DMS53 treated with DMSO at 0.1 percent for 48 hours (cell line): ENCODE measurements at regions not wholly inside any gene's neighbourhood (a gene's known extent, or its start where the extent isn't known, plus 50 kb on each side); places are given as distances from the start of the nearest gene placed in this dataset.

Experiments
- DNase-seq: peaks from one replicate; lab custom pipeline; 2025; ENCODE audit not compliant: unreplicated experiment; lab: John Stamatoyannopoulos, UW

GRCh38 chr10:29141761-29142160, 147.1 kb upstream of the LYZL1 start:
- no peak for DNase-seq

DNA sequence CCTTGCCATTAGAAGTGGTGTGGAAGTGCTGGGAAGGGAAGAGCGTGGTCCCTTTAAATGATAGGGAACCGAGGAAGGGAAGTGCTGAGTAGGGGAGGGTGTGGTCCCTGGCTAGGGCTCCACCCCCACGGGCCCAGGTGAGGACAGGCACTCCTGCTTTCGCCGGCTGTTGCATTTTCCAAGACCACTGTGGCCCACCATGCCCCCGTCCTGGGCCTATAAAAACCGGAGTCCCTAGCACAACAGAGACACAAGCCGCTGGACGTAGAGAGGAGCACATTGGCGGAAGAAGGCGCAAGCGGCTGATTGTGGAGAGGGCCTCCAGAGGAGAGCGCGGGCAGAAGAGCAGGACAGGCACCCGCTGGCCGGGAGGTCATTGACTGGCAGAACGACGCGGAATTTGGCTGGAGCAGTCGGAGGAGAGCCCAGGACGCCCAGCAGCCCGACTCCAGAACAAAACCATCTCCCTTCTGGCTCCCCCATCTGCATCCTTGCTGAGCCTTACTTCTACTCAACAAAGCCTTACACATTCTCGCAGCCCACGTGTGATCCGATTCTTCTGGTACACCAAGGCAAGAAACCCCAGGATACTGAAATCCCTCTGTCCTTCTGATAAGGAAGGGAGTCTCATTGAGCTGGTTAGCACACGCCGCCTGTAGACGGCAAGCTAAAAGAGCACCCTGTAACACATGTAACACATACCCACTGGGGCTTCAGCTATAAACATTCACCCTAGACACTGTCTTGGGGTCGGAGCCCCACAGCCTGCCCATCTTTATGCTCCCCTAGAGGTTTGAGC, 146.2 kb upstream of the LYZL1 start:
- DNase-seq = no peak

GRCh38 chr10:29144126-29144525, 144.7 kb upstream of the LYZL1 start:
- no peak for DNase-seq

DNA sequence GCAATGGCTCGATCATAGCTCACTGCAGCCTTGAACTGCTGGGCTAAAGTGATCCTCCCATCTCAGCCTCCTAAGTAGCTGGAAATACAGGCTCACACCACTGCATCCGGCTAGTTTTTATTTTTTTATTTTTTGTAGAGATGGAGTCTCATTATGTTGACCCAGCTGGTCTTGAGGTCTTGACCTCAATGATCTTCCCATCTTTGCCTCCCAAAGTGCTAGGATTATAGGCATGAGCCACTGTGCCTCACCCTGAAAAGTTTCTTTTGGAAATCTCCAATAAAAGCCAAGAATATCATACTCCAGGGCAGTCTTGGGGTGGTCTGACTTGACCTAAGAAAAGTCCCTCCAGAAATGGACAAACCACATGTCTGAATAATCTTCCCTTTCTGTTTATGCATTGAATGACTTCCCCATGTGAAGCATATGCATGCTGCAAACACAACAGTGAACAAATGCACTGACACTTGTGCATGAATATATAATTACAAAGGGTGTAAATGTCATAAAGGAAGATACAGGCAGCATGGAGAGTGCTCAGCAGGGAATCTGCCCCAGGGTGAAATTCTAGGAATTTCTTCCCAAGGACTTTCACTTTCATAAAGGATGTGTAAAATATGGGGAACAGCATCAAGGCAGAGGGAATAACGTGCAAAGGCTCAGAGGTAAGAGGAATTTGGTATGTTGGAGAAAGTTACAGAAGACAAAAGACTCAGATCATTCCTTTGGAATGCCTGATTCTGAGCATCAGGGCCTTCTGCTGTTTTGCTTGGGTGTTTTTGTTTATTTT, 142.4 kb upstream of the LYZL1 start:
- DNase-seq = no peak

DNA sequence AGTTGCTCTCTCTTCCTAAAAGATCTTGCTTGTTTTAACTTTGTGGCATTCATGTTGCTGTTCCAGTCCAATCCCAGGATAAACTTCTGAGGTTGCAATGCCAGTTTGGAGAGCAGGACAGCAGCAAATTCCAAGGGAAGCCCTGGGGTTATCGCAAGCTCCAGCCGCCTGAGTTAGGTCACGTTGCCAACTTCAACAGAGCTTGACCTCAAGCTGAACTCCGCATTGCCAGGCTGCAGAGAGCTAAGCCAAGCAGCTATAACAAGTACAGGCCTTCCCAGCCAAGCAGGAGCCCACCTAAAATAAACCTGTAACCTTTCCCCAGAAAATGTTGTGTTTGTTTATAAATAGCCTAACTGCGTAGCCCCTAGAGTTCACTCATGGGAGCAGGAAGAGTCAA, 138.9 kb upstream of the LYZL1 start:
- DNase-seq = no peak

DNA sequence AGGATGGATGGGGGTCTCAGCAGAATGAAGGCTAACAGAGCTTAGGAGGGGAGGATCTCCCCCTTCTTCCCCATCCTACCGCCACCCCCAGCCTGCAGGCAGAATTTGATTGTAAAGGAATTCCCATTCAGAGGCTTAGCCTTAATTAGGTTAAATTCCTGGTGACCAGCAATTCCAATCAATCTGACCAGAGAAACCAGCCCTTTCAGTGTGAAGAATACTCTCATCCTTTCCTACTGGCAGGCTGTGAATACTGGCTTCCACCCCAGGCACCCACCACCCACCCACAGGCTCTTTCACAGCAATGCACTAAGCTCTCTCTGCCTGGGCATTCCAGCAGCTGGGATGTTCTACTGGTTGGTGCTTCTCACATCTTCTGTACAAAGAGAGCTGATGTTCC, 137.9 kb upstream of the LYZL1 start:
- no peak for DNase-seq

GRCh38 chr10:29157321-29157720, 131.5 kb upstream of the LYZL1 start:
- DNase-seq = no peak

DNA sequence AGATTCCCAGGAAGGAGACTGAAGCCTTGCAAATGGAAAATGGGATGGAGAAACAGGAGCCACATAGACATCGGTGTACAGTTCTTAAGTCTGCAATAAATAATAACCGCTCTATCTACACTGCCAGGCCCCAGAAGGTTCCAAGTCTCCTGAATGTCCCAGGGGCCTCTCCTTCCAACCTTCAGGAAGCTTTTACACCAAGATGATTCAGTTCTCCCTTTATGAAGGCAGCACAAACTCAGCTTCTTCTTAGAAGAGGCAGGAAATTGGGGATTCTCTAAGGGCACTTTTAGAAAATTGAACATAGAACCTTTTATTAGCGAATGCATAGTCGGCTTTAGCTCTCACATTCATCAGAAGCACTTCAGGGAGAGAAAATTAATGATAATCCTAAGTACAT, 130.8 kb upstream of the LYZL1 start:
- no peak for DNase-seq

DNA sequence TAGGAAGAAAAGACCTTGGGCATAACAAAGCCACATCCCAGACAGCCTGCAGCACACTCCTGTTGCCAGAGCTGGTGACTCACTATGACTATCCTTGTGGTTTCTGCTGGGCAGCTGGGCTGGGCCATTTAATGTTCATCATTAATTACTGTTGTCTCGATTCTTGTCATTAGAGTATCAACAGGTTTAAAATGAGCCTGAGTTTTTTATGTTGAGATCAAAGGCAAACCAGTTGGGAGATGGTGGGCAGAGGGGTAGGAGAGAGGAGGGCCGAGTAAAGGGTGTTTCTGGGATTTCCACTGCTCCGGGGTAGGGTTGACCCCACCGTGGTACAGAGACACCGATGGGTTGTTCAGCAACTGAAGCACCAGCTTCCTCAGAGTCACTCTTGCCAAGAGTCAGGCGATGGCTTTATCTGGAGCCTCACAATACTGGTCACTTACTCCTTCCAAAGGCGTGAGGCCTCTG, 128.7 kb upstream of the LYZL1 start:
- no peak for DNase-seq

DNA sequence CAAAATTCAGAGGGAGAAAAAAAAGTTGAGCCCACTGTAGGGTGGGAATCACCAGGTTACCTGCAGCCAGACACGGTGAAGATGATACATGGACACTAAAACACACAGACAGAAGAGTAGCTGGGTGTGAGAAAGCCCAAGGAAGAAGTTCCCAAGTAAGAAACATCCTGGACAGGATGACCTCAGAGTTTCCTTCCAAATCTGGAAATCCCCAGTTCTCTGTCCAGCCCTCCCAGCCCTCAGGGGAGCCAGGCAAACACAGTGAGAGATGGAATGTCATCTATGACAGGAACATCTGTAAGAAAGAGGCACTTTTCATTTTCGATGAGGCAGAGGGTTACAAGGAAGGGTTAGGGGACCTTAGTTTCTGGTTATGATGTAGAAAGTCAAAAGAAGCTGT, 125.1 kb upstream of the LYZL1 start:
- no peak for DNase-seq

DNA sequence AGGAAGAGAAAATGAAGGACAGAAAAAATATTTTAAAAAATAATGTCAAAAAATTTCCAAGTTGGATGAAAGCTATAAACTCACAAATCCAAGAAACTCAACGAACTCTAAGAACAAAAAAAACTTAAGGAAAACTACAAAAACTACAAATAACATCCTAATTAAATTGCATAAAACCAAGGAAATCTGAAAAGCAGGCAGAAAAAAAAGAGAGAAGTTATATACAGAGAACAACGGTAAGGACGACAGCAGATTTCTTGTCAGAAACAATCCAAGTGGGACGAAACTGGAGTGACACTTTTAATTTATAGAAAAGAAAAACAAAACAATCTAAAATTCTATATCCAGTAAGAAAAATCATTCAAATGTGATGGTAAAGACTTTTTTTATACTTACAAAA, 122.2 kb upstream of the LYZL1 start:
- DNase-seq = no peak

DNA sequence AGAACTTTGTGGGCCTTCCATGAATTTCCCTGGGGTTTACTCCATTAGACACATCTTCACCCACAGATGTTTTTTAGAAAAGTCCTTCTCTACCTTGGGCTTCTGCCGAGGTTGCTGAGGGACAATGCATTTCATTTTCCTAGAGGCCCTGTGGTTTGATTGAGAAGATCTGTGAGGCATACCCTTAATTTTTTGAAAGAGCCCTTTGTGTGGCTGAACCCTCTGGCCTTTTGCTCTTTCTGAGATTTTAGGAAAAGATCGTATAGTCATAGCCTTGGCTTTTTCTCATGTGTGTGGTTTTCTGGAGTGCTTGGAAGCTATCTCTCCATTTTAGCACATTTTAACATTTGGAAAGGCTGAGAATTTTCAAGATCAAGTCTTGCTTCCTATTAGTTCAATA, 119.8 kb upstream of the LYZL1 start:
- no peak for DNase-seq

GRCh38 chr10:29171717-29172116, 117.2 kb upstream of the LYZL1 start:
- DNase-seq = no peak

- no peak for DNase-seq
Observed at GRCh38 chr10:29174389-29174788, 114.5 kb upstream of the LYZL1 start.

GRCh38 chr10:29176845-29177832, 111.7 kb upstream of the LYZL1 start:
- DNase-seq = no peak

GRCh38 chr10:29181936-29182335, 106.9 kb upstream of the LYZL1 start:
- DNase-seq = no peak

DNA sequence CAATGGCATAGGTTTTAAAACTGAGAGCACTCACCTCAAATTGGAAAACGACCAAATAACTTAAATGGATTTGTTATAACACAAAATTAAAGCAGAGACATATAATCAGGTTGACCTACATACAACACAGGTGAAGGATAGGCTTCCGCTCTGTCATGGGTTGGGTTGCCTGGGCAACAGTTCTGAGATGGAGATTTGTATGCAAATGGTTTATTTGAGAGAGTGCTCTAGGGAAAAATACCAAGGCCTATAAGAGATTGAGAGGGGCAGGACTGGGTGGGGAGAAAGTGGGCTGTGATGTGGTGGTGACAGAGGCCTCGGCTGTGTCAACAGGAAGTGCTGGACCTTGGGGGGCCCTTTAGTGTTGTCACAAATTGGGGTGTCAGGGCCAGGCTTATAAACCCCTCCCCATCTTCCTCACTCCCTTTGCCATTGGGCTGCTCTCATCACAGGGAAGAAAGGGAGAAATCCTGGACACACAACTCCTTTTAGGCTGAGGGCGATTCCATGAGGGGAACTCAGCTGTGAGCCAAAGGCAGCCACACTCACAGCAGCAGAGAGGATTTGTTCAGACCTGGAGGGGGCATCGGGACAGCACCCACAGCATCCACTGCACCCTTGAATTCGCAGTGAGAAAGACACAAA, 105.4 kb upstream of the LYZL1 start:
- DNase-seq = no peak

- no peak for DNase-seq
Observed at GRCh38 chr10:29184205-29185000, 104.5 kb upstream of the LYZL1 start.

DNA sequence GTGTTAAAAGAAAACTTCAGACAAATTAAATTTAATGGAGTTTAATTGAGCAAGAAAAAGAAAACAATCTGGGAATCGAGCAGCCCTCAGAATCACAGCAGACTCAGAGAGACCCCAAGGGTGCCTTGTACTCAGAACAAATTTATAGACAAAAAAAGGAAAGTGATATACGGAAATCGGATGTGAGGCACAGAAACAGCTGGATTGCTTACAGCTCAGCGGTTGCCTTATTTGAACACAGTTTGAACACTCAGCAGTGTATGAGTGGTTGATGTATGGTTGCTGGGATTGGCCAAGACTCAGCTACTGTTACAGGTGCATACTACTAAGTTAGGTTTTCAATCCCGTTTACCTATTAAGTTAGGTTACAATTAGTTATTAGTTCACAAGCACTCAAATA, 103.8 kb upstream of the LYZL1 start:
- DNase-seq = no peak

- DNase-seq = no peak
Observed at GRCh38 chr10:29186221-29186620, 102.6 kb upstream of the LYZL1 start.
